HG03045 (cell line): ENCODE measurements at regions not wholly inside any gene's neighbourhood (a gene's known extent, or its start where the extent isn't known, plus 50 kb on each side); places are given as distances from the start of the nearest gene placed in this dataset.
"Not testable (repeated sequence)": the region's sequence is repeated elsewhere in the genome, so short reads cannot be mapped to it uniquely, and the experiment has no call there.

Experiments
- ATAC-seq: cut with Tn5 transposase; IDR thresholded peaks from one replicate; pipeline ENCODE4 v1.9.1; 2021; ENCODE audit warnings: mild to moderate bottlenecking, moderate library complexity; ENCODE audit not compliant: unreplicated experiment

GRCh38 chr4:116343809-116344208 lies 741.6 kb downstream of the TRAM1L1 start:
- no peak for ATAC-seq

GRCh38 chr4:116342143-116342542 lies 743.2 kb downstream of the TRAM1L1 start:
- ATAC-seq = no peak

DNA sequence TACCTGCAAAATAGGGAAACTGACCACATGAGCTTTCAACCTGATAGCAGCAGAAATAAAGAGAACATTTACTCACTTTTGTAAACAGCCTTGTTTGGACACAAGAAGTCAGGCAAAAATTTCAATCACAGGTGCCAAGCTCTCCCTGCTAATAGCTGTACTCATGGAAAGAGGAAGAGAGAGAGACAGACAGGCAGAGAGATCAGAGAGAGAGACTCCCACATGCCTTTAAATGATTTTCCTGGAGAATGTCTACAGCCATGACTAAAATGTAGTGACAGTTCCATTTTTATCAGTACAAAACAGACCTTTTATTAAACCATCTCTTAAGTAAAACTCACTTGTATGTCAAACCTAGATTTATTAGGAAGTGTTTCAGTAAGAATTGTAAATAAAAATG lies 752.9 kb downstream of the TRAM1L1 start:
- no peak for ATAC-seq

DNA sequence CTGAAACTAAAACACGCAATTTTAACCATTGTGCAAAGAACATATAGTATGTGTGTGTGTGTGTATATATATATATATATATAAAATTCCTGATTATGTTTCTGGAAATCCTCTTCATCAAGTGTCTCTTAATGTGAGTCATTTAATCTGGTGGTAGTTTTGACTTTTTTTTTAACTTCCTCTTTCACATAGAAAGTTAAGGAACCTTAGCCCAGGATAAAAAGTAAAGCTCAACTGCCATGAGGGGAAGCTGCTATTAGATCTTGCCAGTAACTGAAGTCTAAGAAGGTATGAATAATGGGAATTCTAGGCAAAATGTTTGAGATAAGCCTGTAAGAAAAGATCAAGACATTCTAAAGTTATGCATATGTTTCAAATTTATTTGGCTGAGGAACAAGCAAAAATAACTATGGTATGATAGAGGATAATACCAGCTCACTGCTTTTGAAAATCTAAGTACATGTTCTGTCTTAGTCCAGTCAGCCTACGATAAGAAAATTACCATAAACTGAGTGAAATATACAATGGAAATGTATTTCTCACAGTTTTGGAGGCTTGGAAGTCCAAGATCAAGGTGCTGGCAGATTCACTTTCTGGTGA lies 757.0 kb downstream of the TRAM1L1 start:
- ATAC-seq = no peak

- no peak for ATAC-seq
Measured at GRCh38 chr4:116323606-116324005, 761.8 kb downstream of the TRAM1L1 start.

- no peak for ATAC-seq
Measured at GRCh38 chr4:116321471-116321870, 763.9 kb downstream of the TRAM1L1 start.

DNA sequence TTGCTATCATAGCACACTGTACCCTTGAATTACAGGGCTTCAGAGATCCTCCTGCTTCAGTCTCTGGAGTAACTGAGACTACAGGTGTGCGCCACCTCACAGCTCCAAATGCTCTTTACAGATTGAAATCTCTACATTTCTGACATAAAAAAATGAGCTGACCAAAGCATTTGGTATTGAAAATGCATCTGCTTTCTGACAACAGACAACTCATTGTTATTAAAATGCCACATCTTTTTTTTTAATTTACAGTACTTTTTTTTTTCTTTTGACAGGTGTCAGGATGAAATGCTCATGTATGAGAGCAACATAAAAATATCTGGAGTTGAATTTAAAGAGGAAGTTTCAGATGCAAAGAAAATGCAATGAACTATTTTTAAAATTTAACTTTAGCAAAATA lies 764.5 kb downstream of the TRAM1L1 start:
- no peak for ATAC-seq

DNA sequence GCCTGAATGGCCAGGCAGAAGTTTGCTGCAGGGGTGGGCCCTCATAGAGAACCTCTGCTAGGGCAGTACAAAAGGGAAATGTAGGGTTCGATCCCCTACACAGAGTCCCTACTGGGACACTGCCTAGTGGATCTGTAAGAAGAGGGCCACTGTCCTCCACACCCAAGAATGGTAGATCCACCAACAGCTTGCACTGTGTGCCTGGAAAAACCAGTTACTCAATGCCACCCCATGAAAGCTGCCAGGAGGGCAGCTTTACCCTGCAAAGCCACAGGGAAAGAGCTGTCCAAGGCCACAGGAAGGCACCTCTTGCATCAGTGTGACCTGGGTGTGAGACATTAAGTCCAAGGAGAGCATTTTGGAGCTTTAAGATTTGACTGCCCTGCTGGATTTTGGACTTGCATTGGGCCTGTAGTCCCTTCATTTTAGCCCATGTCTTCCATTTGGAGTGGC lies 781.6 kb downstream of the TRAM1L1 start:
- ATAC-seq = no peak

- ATAC-seq = no peak
Measured at GRCh38 chr4:116302990-116303735, 782.2 kb downstream of the TRAM1L1 start.

DNA sequence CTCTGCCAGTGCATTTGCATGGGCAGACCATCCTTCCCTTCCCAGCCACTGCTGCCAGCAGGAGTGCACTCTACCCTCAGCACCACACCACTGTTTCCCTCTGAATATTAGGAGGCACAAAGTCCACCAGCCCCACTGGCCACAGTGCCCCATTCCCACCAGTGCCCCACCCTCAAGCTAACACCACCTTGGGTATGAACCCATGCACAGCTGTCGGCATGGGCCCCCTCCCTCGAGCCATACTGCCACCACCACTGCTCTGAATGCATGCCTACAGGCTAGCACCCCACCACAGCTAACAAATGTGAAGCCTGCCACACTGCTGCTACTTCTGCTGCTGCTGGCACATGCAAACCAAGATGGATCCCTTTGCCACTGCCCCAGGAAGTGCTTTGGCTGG lies 810.4 kb downstream of the TRAM1L1 start:
- no peak for ATAC-seq

- ATAC-seq = no peak
Measured at GRCh38 chr4:116272336-116272735, 813.0 kb downstream of the TRAM1L1 start.

DNA sequence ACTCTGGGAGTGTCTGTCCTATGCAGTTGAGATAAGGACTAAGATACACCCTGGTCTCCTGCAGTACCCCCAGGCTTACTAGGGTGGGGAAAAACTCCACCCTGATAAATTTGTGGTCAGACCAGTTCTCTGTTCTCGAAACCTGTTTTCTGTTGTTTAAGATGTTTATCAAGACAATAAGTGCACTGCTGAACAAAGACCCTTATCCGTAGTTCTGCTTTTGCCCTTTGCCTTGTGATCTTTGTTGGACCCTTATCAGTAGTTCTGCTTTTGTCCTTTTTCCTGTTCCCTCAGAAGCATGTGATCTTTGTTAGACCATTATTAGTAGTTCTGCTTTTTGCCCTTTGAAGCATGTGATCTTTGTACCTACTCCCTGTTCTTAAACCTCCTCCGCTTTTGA lies 824.4 kb downstream of the TRAM1L1 start:
- ATAC-seq = not testable (repeated sequence)

DNA sequence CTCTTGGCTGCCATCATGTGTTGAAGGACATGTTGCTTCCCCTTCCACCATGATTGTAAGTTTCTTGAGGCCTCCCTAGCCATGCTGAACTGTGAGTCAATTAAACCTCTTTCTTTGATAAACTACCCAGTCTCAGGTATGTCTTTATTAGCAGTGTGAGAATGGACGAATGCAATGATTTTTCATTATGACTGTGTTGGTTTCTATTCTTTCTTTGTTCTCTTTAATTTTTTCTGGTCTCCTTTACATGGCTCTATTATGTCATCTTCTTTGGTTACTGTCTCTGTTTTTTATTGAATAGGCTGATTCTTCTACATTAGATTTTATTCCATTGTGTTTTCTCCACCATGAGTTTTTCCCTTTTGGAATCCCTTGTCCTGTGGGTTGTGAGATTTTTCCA lies 840.6 kb downstream of the TRAM1L1 start:
- ATAC-seq = no peak

DNA sequence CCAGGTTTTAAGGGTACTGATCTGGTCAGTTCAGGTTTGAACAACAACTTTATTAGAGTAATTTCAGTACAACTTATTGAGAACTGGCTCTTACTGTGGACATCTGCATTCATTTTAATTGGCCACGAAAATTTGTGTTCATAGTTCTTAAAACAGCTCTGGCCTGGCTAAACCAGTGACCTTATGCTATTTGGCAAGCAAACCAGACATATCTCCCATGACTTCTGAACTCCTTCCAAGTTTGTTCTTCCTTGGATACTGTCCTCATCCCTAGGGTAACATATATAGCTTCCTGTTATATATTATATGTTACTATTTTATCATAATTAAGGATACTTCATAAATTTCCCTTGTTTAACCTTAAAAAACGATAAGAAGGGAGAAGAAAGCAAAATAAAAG lies 841.9 kb downstream of the TRAM1L1 start:
- no peak for ATAC-seq

DNA sequence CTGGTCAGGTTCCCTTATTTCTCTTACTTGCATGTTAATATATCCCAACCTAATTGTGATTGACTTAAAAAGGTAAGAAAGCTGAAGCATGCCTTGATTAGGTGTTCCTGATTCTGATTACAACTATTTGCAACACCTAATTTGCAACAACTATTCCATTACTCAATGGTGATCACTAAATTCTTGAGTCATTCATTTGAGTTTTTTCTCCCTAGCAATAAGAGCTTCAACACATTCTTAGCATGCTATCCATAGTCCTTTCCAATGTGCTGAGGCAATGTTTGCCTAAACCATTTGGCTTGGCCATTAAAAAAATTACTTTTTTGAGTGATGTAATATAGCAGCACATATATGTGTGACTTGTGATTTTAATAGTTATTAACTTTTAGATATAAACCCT lies 851.4 kb downstream of the TRAM1L1 start:
- ATAC-seq = no peak

DNA sequence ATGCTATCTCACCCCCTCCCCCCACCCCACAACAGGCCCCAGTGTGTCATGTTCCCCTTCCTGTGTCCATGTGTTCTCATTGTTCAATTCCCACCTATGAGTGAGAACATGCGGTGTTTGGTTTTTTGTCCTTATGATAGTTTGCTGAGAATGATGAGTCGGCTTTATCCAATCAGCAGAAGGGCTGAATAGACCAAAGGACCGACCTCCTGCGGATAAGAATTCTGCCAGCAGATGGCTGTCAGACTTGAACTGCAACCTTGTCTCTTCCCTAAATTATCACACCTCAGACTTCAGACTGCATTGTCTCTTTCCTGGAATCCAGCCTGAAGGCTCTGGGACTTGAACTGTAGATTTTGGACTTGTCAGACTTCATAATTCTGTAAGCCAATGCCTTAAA lies 853.4 kb downstream of the TRAM1L1 start:
- not testable (repeated sequence) for ATAC-seq

GRCh38 chr4:116229420-116229819 lies 856.0 kb downstream of the TRAM1L1 start:
- ATAC-seq = no peak

- no peak for ATAC-seq
Measured at GRCh38 chr4:116223040-116223732, 862.2 kb downstream of the TRAM1L1 start.

- ATAC-seq = no peak
Measured at GRCh38 chr4:116217781-116218180, 867.6 kb downstream of the TRAM1L1 start.

DNA sequence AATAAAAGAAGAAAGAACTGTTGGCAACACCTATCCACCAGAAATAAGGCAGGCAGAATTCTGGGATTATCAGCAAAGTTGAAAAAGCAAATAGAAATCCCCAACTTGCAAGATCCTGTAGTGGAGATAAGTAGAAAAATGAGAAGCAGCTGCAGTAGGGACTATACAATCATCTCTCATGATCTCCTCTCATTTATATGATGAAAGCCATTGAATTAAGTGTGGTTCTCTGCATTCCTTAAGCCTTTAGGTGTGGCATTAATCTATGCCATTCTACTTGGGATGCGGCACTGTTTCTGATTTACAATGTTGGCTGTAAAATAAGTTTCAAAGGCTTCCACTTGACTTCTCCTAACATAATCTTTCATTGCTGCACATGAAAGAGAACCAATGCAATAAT lies 869.8 kb downstream of the TRAM1L1 start:
- no peak for ATAC-seq

DNA sequence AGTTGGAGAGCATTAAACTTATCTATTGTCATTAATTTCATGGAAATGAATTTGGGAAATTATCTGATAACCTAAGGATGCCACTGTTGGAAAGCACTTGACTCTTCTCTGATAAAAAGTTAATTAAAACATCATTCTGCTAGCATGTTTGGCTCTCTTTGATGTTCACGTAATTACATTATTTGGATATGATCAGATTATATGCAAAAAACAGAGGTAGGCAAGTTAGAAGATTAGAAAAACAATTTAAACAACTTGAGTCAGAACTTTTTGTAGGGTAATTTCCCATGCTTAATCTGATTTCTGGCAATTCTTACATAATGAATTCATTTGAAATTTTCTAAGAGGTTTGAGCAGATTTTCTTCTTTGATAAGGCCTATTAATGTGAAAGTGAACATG lies 882.9 kb downstream of the TRAM1L1 start:
- ATAC-seq = no peak

DNA sequence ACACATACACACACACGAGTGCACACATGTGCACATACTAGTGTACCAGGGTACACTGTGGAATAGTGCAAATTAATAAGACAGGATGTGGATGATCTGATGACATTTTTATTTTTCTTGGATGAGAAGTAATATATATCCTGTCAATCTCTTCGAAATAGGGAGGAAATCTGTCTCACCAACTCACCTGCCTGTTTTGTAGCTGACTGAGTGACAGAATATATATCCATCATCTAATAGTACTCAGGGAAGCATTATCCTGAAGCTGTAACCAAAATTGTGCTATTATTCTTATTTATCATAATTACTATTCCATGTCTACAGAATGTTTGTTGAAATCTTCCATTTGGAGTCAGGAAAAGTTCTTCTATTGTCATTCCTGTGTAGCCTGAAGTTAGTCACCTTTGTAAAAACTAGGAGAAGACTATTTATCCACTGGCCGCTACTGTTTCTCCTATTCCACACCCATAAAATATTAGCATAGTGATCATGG lies 888.0 kb downstream of the TRAM1L1 start:
- no peak for ATAC-seq
